Panc1 (cell line): ENCODE measurements at regions not wholly inside any gene's neighbourhood (a gene's known extent, or its start where the extent isn't known, plus 50 kb on each side); places are given as distances from the start of the nearest gene placed in this dataset.

Source experiments
- ATAC-seq: fragments of 200-7000 bp; cut with Tn5 transposase; 2 replicates; pipeline ENCODE4 v1.9.1; 2020; ENCODE audit warnings: mild to moderate bottlenecking, moderate library complexity
- BruUV-seq: library from RNA; stranded (reverse); fragments of 400-500 nt; replicated peaks from 2 replicates; lab custom pipeline; 2021; lab: Mats Ljungman, UMichigan
- CTCF ChIA-PET: fragments of 300-600 bp; sonication (Branson Sonifier 250); formaldehyde crosslinking; loops from one replicate; lab custom pipeline; 2022; ENCODE audit warnings: antibody characterized with exemption; lab: Charles Lee
- POLR2A ChIA-PET: fragments of 300-600 bp; sonication (Branson Sonifier 250); formaldehyde crosslinking; loops from one replicate; lab custom pipeline; 2022; ENCODE audit warnings: antibody characterized with exemption; lab: Charles Lee
- DNase-seq: peaks from one replicate; pipeline ENCODE4 v3.0.0-alpha.2; 2010; ENCODE audit warnings: low read depth, low spot score
- H3K27ac ChIP-seq: 2 replicates; pipeline ENCODE4 v1.5.1; 2011; ENCODE audit warnings: mild to moderate bottlenecking, low read length, inconsistent platforms
- H3K27me3 ChIP-seq: fragments of 200-500 bp; sonication (Bioruptor generic); 2 replicates; pipeline ENCODE4 v1.6.0; 2014; ENCODE audit warnings: low read length, inconsistent platforms; ENCODE audit not compliant: control insufficient read depth, insufficient read depth
- H3K36me3 ChIP-seq: fragments of 200-500 bp; sonication (Bioruptor generic); 2 replicates; pipeline ENCODE4 v1.5.1; 2014; ENCODE audit warnings: inconsistent platforms, mild to moderate bottlenecking, low read length, moderate library complexity; ENCODE audit not compliant: control insufficient read depth, insufficient read depth
- H3K4me1 ChIP-seq: 2 replicates; pipeline ENCODE4 v1.5.1; 2011; ENCODE audit warnings: inconsistent platforms, mild to moderate bottlenecking, low read length, moderate library complexity; ENCODE audit not compliant: control insufficient read depth, insufficient read depth
- H3K4me3 ChIP-seq, 2 experiments: 2 replicates each; pipeline ENCODE4 v1.5.1; 2011 to 2012; ENCODE audit warnings: low read depth in 2 of 2, low read length in 2 of 2, mild to moderate bottlenecking in 2 of 2, inconsistent platforms in 1 of 2, moderate library complexity in 1 of 2
- H3K9me3 ChIP-seq: fragments of 200-500 bp; sonication (Bioruptor generic); 2 replicates; pipeline ENCODE4 v1.5.1; 2014; ENCODE audit warnings: low read depth, mild to moderate bottlenecking, inconsistent platforms, low read length, moderate library complexity; ENCODE audit not compliant: control insufficient read depth, insufficient read depth
- CTCF ChIP-seq: fragments of 450-650 bp; IDR thresholded peaks from 2 replicates; pipeline ENCODE4 v1.5.1; 2017; ENCODE audit warnings: mild to moderate bottlenecking
- POLR2AphosphoS5 ChIP-seq: IDR thresholded peaks from 2 replicates; pipeline ENCODE4 v1.6.1; 2012; ENCODE audit warnings: mild to moderate bottlenecking, low read depth, low read length, moderate library complexity
- REST ChIP-seq, 2 experiments: IDR thresholded peaks; 2 replicates each; pipeline ENCODE4 v1.6.1; 2011 to 2012; ENCODE audit warnings: low read depth in 2 of 2, control low read depth in 1 of 2, low read length in 1 of 2, mild to moderate bottlenecking in 1 of 2, moderate library complexity in 1 of 2; ENCODE audit not compliant: insufficient read depth in 1 of 2
- SIN3A ChIP-seq: IDR thresholded peaks from 2 replicates; pipeline ENCODE4 v1.6.1; 2012; ENCODE audit warnings: low read depth, mild to moderate bottlenecking, low read length, moderate library complexity, borderline replicate concordance; ENCODE audit not compliant: insufficient read depth
- TCF7L2 ChIP-seq: IDR thresholded peaks from 2 replicates; pipeline ENCODE4 v1.6.1; 2011; ENCODE audit warnings: mild to moderate bottlenecking, low read depth, low read length, inconsistent platforms
- in situ Hi-C: cut with HindIII; loops from 2 replicates; pipeline ENCODE4 v1.10.0; 2016; ENCODE audit warnings: low sequenced_read_pairs, low pct_unique_long_range_greater_than_20kb
- intact Hi-C: fragments of 100-400 bp; cut with micrococcal nuclease; formaldehyde crosslinking; loops from one replicate; pipeline ENCODE4 v1.10.0; 2022; ENCODE audit not compliant: unreplicated experiment

- in situ Hi-C loops, result no loop called here
- Histone ChIP-seq H3K9me3 (peaks cover 6% of the 10 kb centered on the region; the same call in 1 of the 2 replicates), H3K36me3 (no peaks in the 10 kb centered on the region), H3K27ac (no peak overlapping the region), H3K27me3 (no peaks in the 10 kb centered on the region), H3K4me1 (no peaks in the 10 kb centered on the region), H3K4me3 (no peak overlapping the region)
- BruUV-seq, result no TSS peak
- TF ChIP-seq REST (IDR thresholded peaks at IDR 0.05; ENCODE audit: insufficient read depth in 1 of 2, low read depth in 2 of 2, low read length in 1 of 2) (no peak), TCF7L2 (no peak), CTCF (no peak), SIN3A (no peak), POLR2AphosphoS5 (no peak)
- intact Hi-C loops, result no loop called here
- ATAC-seq (no peak), DNase-seq (no peak)
- POLR2A ChIA-PET, result no interaction called here
- CTCF ChIA-PET, result no interaction called here
These were observed 1037.1 kb upstream of the NUDT12 start for GRCh38 chr5:104599726-104600125.

DNA sequence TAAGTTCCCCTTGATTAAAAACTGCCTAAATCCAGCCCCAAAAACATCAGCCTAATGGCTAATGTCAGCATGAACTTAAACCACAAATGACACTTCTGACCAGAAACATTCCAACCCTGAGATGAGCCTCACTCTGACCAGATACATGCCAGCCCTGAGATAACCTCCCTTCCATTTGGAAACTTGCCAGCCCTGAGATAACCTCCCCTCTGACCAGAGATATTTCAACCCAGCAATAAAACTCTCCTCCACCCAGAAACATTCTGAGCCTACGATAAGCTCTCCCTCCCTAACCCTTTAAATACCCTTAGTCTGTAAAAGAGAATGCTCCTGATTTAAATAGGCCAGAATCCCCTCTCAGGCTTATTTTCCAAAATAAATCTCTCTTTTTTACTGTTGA, 1035.7 kb upstream of the NUDT12 start:
- H3K27ac ChIP-seq, result no peak overlapping the region

More for the DNA sequence above, 1035.7 kb upstream of the NUDT12 start:
- ChIA-PET CTCF (no interaction called here), POLR2A (no interaction called here)
- DNase-seq (no peak), ATAC-seq (no peak)
- no peak for TF ChIP-seq SIN3A
- TF ChIP-seq REST (IDR thresholded peaks at IDR 0.05; ENCODE audit: insufficient read depth in 1 of 2, low read depth in 2 of 2, low read length in 1 of 2), result no peak
- TF ChIP-seq TCF7L2, result no peak
- no peak for TF ChIP-seq POLR2AphosphoS5
- no peak for TF ChIP-seq CTCF
- Histone ChIP-seq H3K4me1 (no peaks in the 10 kb centered on the region), H3K9me3 (peaks cover 7% of the 10 kb centered on the region; the same call in 1 of the 2 replicates), H3K27me3 (no peaks in the 10 kb centered on the region), H3K4me3 (no peak overlapping the region), H3K36me3 (no peaks in the 10 kb centered on the region)
- intact Hi-C loops, result no loop called here
- in situ Hi-C loops, result no loop called here
- BruUV-seq, result no TSS peak
